ENCODE measurements at regions not wholly inside any gene's neighbourhood (a gene's known extent, or its start where the extent isn't known, plus 50 kb on each side); places are given as distances from the start of the nearest gene placed in this dataset.

DNA sequence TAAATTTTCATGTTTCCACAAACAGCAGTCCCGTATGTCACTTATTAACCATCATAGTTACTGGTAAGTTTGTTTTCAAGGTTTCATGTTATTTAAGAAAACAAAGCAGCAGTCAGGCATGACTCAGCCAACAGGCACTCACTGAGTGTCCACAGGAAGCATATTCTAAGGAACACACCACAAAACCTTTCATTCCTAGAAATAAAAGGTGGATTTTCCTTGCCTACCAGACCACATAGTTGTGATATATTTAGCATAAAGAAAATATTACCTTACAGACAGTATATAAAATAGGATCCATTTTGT lies 143.3 kb upstream of the AVPR1A start (continued):
- TF ChIP-seq ZNF710 (CRISPR knock-in tag; IDR thresholded peaks at IDR 0.05; ENCODE audit: borderline replicate concordance) (no peak), HHEX (CRISPR knock-in tag; IDR thresholded peaks at IDR 0.05) (no peak), ZNF441 (CRISPR knock-in tag; IDR thresholded peaks at IDR 0.05; ENCODE audit: borderline replicate concordance) (no peak), NCOA2 (CRISPR knock-in tag; IDR thresholded peaks at IDR 0.05) (peak; percentile 16; the same call in 1 of the 2 replicates), MAF1 (CRISPR knock-in tag; IDR thresholded peaks at IDR 0.05; ENCODE audit: borderline replicate concordance) (no peak), ZNF20 (CRISPR knock-in tag; IDR thresholded peaks at IDR 0.05) (no peak), ZBTB2 (CRISPR knock-in tag; IDR thresholded peaks at IDR 0.05; ENCODE audit: low read depth) (no peak), SOX6 (IDR thresholded peaks at IDR 0.05) (no peak), SOX6 (CRISPR knock-in tag; IDR thresholded peaks at IDR 0.05) (peak; percentile 48; the same call in 1 of the 2 replicates), JUND (CRISPR knock-in tag; IDR thresholded peaks at IDR 0.05) (0 out of 2 replicates have a peak, but pooled peaks have one; percentile 51), ZNF660 (CRISPR knock-in tag; IDR thresholded peaks at IDR 0.05; ENCODE audit: borderline replicate concordance, low read depth) (no peak), PATZ1 (CRISPR knock-in tag; IDR thresholded peaks at IDR 0.05) (no peak), CHD2 (IDR thresholded peaks at IDR 0.05; ENCODE audit: low read depth, low read length) (no peak), GATAD2A (CRISPR knock-in tag; IDR thresholded peaks at IDR 0.05) (peak; percentile 51; the same call in 1 of the 2 replicates), HMG20B (CRISPR knock-in tag; conservative IDR thresholded peaks at IDR 0.05) (no peak), PHF20 (CRISPR knock-in tag; IDR thresholded peaks at IDR 0.05) (no peak), DMAP1 (CRISPR knock-in tag; IDR thresholded peaks at IDR 0.05) (no peak)
- TF ChIP-seq, protein P1, sequence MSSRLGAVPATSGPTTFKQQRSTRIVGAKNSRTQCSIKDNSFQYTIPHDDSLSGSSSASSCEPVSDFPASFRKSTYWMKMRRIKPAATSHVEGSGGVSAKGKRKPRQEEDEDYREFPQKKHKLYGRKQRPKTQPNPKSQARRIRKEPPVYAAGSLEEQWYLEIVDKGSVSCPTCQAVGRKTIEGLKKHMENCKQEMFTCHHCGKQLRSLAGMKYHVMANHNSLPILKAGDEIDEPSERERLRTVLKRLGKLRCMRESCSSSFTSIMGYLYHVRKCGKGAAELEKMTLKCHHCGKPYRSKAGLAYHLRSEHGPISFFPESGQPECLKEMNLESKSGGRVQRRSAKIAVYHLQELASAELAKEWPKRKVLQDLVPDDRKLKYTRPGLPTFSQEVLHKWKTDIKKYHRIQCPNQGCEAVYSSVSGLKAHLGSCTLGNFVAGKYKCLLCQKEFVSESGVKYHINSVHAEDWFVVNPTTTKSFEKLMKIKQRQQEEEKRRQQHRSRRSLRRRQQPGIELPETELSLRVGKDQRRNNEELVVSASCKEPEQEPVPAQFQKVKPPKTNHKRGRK (CRISPR knock-in tag; IDR thresholded peaks at IDR 0.05) = no peak
- TF ChIP-seq, protein P2, sequence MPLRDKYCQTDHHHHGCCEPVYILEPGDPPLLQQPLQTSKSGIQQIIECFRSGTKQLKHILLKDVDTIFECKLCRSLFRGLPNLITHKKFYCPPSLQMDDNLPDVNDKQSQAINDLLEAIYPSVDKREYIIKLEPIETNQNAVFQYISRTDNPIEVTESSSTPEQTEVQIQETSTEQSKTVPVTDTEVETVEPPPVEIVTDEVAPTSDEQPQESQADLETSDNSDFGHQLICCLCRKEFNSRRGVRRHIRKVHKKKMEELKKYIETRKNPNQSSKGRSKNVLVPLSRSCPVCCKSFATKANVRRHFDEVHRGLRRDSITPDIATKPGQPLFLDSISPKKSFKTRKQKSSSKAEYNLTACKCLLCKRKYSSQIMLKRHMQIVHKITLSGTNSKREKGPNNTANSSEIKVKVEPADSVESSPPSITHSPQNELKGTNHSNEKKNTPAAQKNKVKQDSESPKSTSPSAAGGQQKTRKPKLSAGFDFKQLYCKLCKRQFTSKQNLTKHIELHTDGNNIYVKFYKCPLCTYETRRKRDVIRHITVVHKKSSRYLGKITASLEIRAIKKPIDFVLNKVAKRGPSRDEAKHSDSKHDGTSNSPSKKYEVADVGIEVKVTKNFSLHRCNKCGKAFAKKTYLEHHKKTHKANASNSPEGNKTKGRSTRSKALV (CRISPR knock-in tag; IDR thresholded peaks at IDR 0.05) = no peak

All from HepG2 (cell line).